Esophagus muscularis mucosa (tissue), 4 donors: ENCODE measurements at regions not wholly inside any gene's neighbourhood (a gene's known extent, or its start where the extent isn't known, plus 50 kb on each side); places are given as distances from the start of the nearest gene placed in this dataset.

Source experiments
- DNase-seq: peaks from one replicate; pipeline ENCODE4 v3.0.0-alpha.2; 2017; ENCODE audit errors: extremely low spot score
- H3K27ac ChIP-seq, 4 donors: fragments of 200-600 bp; sonication (generic); replicated peaks in 1 of 4; 1 replicate in 3 of 4; 2 replicates in 1 of 4; pipeline ENCODE4 v1.5.1; 2016 to 2019; ENCODE audit warnings: mild to moderate bottlenecking in 1 of 4
- H3K27me3 ChIP-seq, 4 donors: fragments of 200-600 bp; sonication (generic); one replicate each; pipeline versions ENCODE4 v1.5.1 to v1.6.0; 2016 to 2019
- H3K36me3 ChIP-seq, 4 donors: fragments of 200-600 bp; sonication (generic); one replicate each; pipeline ENCODE4 v1.5.1; 2016 to 2019
- H3K4me1 ChIP-seq, 4 donors: fragments of 200-600 bp; sonication (generic); one replicate each; pipeline ENCODE4 v1.5.1; 2016 to 2019
- H3K4me3 ChIP-seq, 4 donors: fragments of 200-600 bp; sonication (generic); 1 replicate in 2 of 4; 2 replicates in 2 of 4; pipeline ENCODE4 v1.5.1; 2016 to 2019; ENCODE audit warnings: mild to moderate bottlenecking in 4 of 4, moderate library complexity in 1 of 4
- H3K9me3 ChIP-seq, 4 donors: fragments of 200-600 bp; sonication (generic); 1 replicate in 3 of 4; 2 replicates in 1 of 4; pipeline ENCODE4 v1.5.1; 2016 to 2019
- CTCF ChIP-seq, 3 experiments: fragments of 200-600 bp in 2 of 3; fragments of 450-650 bp in 1 of 3; sonication (generic) in 2 of 3; IDR thresholded peaks; one replicate each; pipeline ENCODE4 v1.5.1; 2017 to 2019; ENCODE audit warnings: antibody characterized with exemption in 3 of 3, mild to moderate bottlenecking in 2 of 3, moderate library complexity in 1 of 3
- EP300 ChIP-seq: sonication (generic); formaldehyde crosslinking; IDR thresholded peaks from one replicate; pipeline ENCODE4 v1.6.1; 2017; ENCODE audit warnings: antibody characterized with exemption
- POLR2A ChIP-seq: fragments of 450-650 bp; IDR thresholded peaks from one replicate; pipeline ENCODE4 v1.6.1; 2017; ENCODE audit warnings: antibody characterized with exemption, moderate library complexity, mild to moderate bottlenecking, low read depth
- POLR2AphosphoS5 ChIP-seq, 2 donors: sonication (generic); formaldehyde crosslinking; IDR thresholded peaks; one replicate each; pipeline ENCODE4 v1.6.1; 2017; ENCODE audit warnings: antibody characterized with exemption in 2 of 2
- WGBS: methylation state at CpG from one replicate; pipeline ENCODE4 v1.1.5; 2018; 5-methylcytosine and 5-hydroxymethylcytosine counted together
- intact Hi-C: fragments of 100-400 bp; cut with DNase I; formaldehyde crosslinking; loops from one replicate; pipeline ENCODE4 v1.15.1; 2023

GRCh38 chr4:54898056-54898562 is 227.3 kb downstream of the KDR start:
- Histone ChIP-seq H3K36me3 (no peaks in the 10 kb centered on the region), H3K4me1 (no peaks in the 10 kb centered on the region), H3K9me3 (no peaks in the 10 kb centered on the region), H3K27ac (no peak overlapping the region), H3K4me3 (no peak overlapping the region), H3K27me3 (no peaks in the 10 kb centered on the region)
- intact Hi-C loops = no loop called here
- DNase-seq = peak; percentile 4
- WGBS = 83% methylated on average over 1 of the region's 1 CpG
- TF ChIP-seq CTCF (IDR thresholded peaks at IDR 0.05) (no peak), POLR2AphosphoS5 (IDR thresholded peaks at IDR 0.05) (no peak), EP300 (no peak), POLR2A (no peak)

- 94% methylated on average over 1 of the region's 1 CpG for WGBS
These were observed 227.8 kb downstream of the KDR start for GRCh38 chr4:54897590-54897989.

GRCh38 chr4:54882616-54883015 is 224.9 kb downstream of the KIT start:
- no peaks in the 10 kb centered on the region for H3K4me1 ChIP-seq
- H3K4me3 ChIP-seq = no peak overlapping the region
- WGBS = 71% methylated on average over 2 of the region's 2 CpGs
- no peak for DNase-seq
- TF ChIP-seq CTCF (IDR thresholded peaks at IDR 0.05) (no peak), EP300 (no peak)
- no peaks in the 10 kb centered on the region for H3K27me3 ChIP-seq
- intact Hi-C loops = no loop called here
- no peaks in the 10 kb centered on the region for H3K36me3 ChIP-seq
- no peak overlapping the region for H3K27ac ChIP-seq
- no peaks in the 10 kb centered on the region for H3K9me3 ChIP-seq

More at GRCh38 chr4:54897590-54897989, 227.8 kb downstream of the KDR start:
- no peaks in the 10 kb centered on the region for H3K4me1 ChIP-seq
- no peak overlapping the region for H3K27ac ChIP-seq
- no peaks in the 10 kb centered on the region for H3K9me3 ChIP-seq
- H3K27me3 ChIP-seq = no peaks in the 10 kb centered on the region
- TF ChIP-seq EP300 (no peak), POLR2A (no peak), POLR2AphosphoS5 (IDR thresholded peaks at IDR 0.05) (no peak), CTCF (IDR thresholded peaks at IDR 0.05) (no peak)
- H3K36me3 ChIP-seq = no peaks in the 10 kb centered on the region
- intact Hi-C loops = no loop called here
- no peak overlapping the region for H3K4me3 ChIP-seq
- peak; percentile 7 for DNase-seq

GRCh38 chr4:54879576-54879975 is 221.8 kb downstream of the KIT start:
- no peak overlapping the region for H3K4me3 ChIP-seq
- no peaks in the 10 kb centered on the region for H3K27me3 ChIP-seq
- no peaks in the 10 kb centered on the region for H3K4me1 ChIP-seq
- no peaks in the 10 kb centered on the region for H3K9me3 ChIP-seq
- no peaks in the 10 kb centered on the region for H3K36me3 ChIP-seq
- intact Hi-C loops = no loop called here
- TF ChIP-seq POLR2AphosphoS5 (IDR thresholded peaks at IDR 0.05) (no peak), EP300 (no peak), CTCF (IDR thresholded peaks at IDR 0.05) (no peak), POLR2A (no peak)
- no peak overlapping the region for H3K27ac ChIP-seq
- DNase-seq = peak; percentile 42

GRCh38 chr4:54877006-54877405 is 219.2 kb downstream of the KIT start:
- TF ChIP-seq POLR2AphosphoS5 (IDR thresholded peaks at IDR 0.05) = no peak
- no peak for TF ChIP-seq POLR2A
- TF ChIP-seq EP300 = no peak
- no peak for TF ChIP-seq CTCF (IDR thresholded peaks at IDR 0.05)
- Histone ChIP-seq H3K9me3 (no peaks in the 10 kb centered on the region), H3K27ac (no peak overlapping the region), H3K36me3 (no peaks in the 10 kb centered on the region), H3K4me3 (no peak overlapping the region), H3K4me1 (no peaks in the 10 kb centered on the region), H3K27me3 (no peaks in the 10 kb centered on the region)
- 100% methylated on average over 2 of the region's 2 CpGs for WGBS
- intact Hi-C loops = no loop called here
- peak; percentile 57 for DNase-seq
